WTC11 (cell line): ENCODE measurements at regions not wholly inside any gene's neighbourhood (a gene's known extent, or its start where the extent isn't known, plus 50 kb on each side); places are given as distances from the start of the nearest gene placed in this dataset.

Experiments used
- ESRRA ChIP-seq: sonication (generic); formaldehyde crosslinking; IDR thresholded peaks from 2 replicates; pipeline ENCODE4 v1.8.1; 2022; ENCODE audit warnings: mild to moderate bottlenecking, missing genetic modification reagents, borderline replicate concordance
- ETV6 ChIP-seq: sonication (generic); formaldehyde crosslinking; IDR thresholded peaks from 2 replicates; pipeline ENCODE4 v1.8.1; 2022; ENCODE audit warnings: mild to moderate bottlenecking, missing genetic modification reagents
- MYBL2 ChIP-seq: sonication (generic); formaldehyde crosslinking; IDR thresholded peaks from 2 replicates; pipeline ENCODE4 v1.8.1; 2023; ENCODE audit warnings: mild to moderate bottlenecking, moderate library complexity, missing genetic modification reagents
- NFE2L1 ChIP-seq: sonication (generic); formaldehyde crosslinking; IDR thresholded peaks from 2 replicates; pipeline ENCODE4 v1.8.1; 2023; ENCODE audit warnings: missing genetic modification reagents
- NR1H2 ChIP-seq: sonication (generic); formaldehyde crosslinking; IDR thresholded peaks from 2 replicates; pipeline ENCODE4 v1.9.0; 2021; ENCODE audit warnings: mild to moderate bottlenecking, moderate library complexity, missing genetic modification reagents
- NR3C1 ChIP-seq: sonication (generic); formaldehyde crosslinking; conservative IDR thresholded peaks from 2 replicates; pipeline ENCODE4 v1.8.1; 2023; ENCODE audit warnings: low read depth, mild to moderate bottlenecking, missing genetic modification reagents
- TEAD1 ChIP-seq: sonication (generic); formaldehyde crosslinking; IDR thresholded peaks from 2 replicates; pipeline ENCODE4 v1.8.0; 2022; ENCODE audit warnings: mild to moderate bottlenecking, missing genetic modification reagents
- ZNF671 ChIP-seq: fragments of 250-450 bp; sonication (Bioruptor Pico); IDR thresholded peaks from 2 replicates; pipeline ENCODE4 v1.8.0; 2021; ENCODE audit warnings: mild to moderate bottlenecking
- TF ChIP-seq, protein P1 (sequence below): fragments of 200-600 bp; IDR thresholded peaks from 2 replicates; pipeline ENCODE4 v1.8.0; 2022; ENCODE audit warnings: antibody characterized with exemption
- TF ChIP-seq, protein P2 (sequence below): sonication (generic); formaldehyde crosslinking; IDR thresholded peaks from 2 replicates; pipeline ENCODE4 v1.8.1; 2022; ENCODE audit warnings: missing genetic modification reagents, borderline replicate concordance
- TF ChIP-seq, protein P3 (sequence below): fragments of 250-450 bp; sonication (Bioruptor Pico); IDR thresholded peaks from 2 replicates; pipeline ENCODE4 v1.9.0; 2021; ENCODE audit warnings: mild to moderate bottlenecking
- TF ChIP-seq, protein P4 (sequence below): sonication (generic); formaldehyde crosslinking; IDR thresholded peaks from 2 replicates; pipeline ENCODE4 v1.8.0; 2022; ENCODE audit warnings: mild to moderate bottlenecking, missing genetic modification reagents
- TF ChIP-seq, protein P5 (sequence below): sonication (generic); formaldehyde crosslinking; IDR thresholded peaks from 2 replicates; pipeline ENCODE4 v1.8.0; 2022; ENCODE audit warnings: mild to moderate bottlenecking, missing genetic modification reagents

DNA sequence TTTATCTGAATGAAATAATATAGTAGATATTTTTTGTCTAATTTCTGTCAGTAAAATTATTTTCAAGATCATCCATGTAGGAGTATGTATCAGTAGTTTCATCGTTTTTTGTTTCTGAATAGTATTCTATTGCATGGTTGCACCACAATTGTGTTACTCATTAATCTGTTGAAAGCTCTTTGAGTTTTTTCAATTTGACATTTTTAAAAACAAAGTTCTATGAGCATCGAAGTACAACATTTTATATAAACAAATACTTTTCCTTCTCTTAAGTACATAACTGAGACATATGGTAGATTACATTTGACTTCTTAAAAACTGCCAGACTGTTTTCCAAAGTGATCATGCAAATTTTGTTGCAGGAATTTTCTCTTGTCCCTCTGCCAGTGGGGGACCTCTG is 1113.1 kb upstream of the CITED2 start:
- TF ChIP-seq, protein P1, sequence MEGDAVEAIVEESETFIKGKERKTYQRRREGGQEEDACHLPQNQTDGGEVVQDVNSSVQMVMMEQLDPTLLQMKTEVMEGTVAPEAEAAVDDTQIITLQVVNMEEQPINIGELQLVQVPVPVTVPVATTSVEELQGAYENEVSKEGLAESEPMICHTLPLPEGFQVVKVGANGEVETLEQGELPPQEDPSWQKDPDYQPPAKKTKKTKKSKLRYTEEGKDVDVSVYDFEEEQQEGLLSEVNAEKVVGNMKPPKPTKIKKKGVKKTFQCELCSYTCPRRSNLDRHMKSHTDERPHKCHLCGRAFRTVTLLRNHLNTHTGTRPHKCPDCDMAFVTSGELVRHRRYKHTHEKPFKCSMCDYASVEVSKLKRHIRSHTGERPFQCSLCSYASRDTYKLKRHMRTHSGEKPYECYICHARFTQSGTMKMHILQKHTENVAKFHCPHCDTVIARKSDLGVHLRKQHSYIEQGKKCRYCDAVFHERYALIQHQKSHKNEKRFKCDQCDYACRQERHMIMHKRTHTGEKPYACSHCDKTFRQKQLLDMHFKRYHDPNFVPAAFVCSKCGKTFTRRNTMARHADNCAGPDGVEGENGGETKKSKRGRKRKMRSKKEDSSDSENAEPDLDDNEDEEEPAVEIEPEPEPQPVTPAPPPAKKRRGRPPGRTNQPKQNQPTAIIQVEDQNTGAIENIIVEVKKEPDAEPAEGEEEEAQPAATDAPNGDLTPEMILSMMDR = no peak
- no peak for TF ChIP-seq ESRRA (CRISPR knock-in tag)
- no peak for TF ChIP-seq TEAD1
- TF ChIP-seq, protein P2, sequence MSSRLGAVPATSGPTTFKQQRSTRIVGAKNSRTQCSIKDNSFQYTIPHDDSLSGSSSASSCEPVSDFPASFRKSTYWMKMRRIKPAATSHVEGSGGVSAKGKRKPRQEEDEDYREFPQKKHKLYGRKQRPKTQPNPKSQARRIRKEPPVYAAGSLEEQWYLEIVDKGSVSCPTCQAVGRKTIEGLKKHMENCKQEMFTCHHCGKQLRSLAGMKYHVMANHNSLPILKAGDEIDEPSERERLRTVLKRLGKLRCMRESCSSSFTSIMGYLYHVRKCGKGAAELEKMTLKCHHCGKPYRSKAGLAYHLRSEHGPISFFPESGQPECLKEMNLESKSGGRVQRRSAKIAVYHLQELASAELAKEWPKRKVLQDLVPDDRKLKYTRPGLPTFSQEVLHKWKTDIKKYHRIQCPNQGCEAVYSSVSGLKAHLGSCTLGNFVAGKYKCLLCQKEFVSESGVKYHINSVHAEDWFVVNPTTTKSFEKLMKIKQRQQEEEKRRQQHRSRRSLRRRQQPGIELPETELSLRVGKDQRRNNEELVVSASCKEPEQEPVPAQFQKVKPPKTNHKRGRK (CRISPR knock-in tag) = no peak
- TF ChIP-seq, protein P3, sequence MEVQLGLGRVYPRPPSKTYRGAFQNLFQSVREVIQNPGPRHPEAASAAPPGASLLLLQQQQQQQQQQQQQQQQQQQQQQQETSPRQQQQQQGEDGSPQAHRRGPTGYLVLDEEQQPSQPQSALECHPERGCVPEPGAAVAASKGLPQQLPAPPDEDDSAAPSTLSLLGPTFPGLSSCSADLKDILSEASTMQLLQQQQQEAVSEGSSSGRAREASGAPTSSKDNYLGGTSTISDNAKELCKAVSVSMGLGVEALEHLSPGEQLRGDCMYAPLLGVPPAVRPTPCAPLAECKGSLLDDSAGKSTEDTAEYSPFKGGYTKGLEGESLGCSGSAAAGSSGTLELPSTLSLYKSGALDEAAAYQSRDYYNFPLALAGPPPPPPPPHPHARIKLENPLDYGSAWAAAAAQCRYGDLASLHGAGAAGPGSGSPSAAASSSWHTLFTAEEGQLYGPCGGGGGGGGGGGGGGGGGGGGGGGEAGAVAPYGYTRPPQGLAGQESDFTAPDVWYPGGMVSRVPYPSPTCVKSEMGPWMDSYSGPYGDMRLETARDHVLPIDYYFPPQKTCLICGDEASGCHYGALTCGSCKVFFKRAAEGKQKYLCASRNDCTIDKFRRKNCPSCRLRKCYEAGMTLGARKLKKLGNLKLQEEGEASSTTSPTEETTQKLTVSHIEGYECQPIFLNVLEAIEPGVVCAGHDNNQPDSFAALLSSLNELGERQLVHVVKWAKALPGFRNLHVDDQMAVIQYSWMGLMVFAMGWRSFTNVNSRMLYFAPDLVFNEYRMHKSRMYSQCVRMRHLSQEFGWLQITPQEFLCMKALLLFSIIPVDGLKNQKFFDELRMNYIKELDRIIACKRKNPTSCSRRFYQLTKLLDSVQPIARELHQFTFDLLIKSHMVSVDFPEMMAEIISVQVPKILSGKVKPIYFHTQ (CRISPR knock-in tag) = no peak
- TF ChIP-seq NR3C1 = no peak
- no peak for TF ChIP-seq MYBL2 (CRISPR knock-in tag)
- TF ChIP-seq, protein P4, sequence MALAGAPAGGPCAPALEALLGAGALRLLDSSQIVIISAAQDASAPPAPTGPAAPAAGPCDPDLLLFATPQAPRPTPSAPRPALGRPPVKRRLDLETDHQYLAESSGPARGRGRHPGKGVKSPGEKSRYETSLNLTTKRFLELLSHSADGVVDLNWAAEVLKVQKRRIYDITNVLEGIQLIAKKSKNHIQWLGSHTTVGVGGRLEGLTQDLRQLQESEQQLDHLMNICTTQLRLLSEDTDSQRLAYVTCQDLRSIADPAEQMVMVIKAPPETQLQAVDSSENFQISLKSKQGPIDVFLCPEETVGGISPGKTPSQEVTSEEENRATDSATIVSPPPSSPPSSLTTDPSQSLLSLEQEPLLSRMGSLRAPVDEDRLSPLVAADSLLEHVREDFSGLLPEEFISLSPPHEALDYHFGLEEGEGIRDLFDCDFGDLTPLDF (CRISPR knock-in tag) = no peak
- no peak for TF ChIP-seq NR1H2
- no peak for TF ChIP-seq NFE2L1 (CRISPR knock-in tag)
- no peak for TF ChIP-seq ETV6 (CRISPR knock-in tag)
- no peak for TF ChIP-seq ZNF671 (CRISPR knock-in tag)
- TF ChIP-seq, protein P5, sequence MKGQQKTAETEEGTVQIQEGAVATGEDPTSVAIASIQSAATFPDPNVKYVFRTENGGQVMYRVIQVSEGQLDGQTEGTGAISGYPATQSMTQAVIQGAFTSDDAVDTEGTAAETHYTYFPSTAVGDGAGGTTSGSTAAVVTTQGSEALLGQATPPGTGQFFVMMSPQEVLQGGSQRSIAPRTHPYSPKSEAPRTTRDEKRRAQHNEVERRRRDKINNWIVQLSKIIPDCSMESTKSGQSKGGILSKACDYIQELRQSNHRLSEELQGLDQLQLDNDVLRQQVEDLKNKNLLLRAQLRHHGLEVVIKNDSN (CRISPR knock-in tag) = no peak
